Stimulated activated CD4-positive, alpha-beta T cell treated with anti-CD3 and anti-CD28 coated beads, TNF-alpha, amount 100 ng/mL, for 1 hour (primary cell): ENCODE measurements at regions not wholly inside any gene's neighbourhood (a gene's known extent, or its start where the extent isn't known, plus 50 kb on each side); places are given as distances from the start of the nearest gene placed in this dataset.
"Not testable (repeated sequence)": the region's sequence is repeated elsewhere in the genome, so short reads cannot be mapped to it uniquely, and the experiment has no call there.

Experiments
- DNase-seq, 3 donors: peaks; one replicate each; pipeline ENCODE4 v3.0.0-alpha.2; 2020; ENCODE audit warnings: low read depth in 3 of 3, low spot score in 1 of 3

DNA sequence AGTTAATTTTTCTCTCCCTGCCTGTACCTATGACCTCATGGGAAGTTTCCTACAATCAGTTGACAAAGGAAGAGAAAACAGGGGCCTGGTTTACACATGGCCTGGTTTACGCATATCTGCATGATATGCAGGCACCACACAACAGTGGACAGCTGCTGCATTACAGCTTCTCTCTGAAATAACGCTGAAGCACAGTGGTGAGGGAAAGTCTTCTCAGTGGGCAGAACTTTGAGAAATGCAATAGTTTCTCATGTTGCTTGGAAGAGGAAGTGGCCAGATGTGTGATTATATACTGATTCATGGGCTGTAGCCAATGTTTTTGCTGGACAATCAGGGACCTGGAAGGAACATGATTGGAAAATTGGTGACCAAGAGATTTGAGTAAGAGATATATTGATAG lies 324.1 kb upstream of the GOT2 start:
- DNase-seq, result no peak

DNA sequence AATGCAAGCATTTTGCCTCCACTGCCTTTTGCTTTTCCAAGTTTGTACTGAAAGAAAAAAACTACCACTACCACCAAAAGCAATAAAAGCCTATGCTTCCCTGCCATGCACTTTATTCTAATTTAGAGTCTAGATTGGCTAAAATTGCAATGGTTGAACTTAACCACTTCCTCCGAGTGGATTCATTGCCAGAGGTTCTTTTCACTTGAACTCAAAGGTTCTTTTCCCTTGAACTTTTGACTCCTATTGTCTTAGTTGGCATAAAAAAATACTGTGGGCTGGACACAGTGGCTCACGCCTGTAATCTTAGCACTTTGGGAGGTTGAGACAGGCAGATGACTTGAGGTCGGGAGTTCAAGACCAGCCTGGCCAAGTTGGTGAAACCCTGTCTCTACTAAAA lies 319.8 kb upstream of the GOT2 start:
- no peak for DNase-seq

DNA sequence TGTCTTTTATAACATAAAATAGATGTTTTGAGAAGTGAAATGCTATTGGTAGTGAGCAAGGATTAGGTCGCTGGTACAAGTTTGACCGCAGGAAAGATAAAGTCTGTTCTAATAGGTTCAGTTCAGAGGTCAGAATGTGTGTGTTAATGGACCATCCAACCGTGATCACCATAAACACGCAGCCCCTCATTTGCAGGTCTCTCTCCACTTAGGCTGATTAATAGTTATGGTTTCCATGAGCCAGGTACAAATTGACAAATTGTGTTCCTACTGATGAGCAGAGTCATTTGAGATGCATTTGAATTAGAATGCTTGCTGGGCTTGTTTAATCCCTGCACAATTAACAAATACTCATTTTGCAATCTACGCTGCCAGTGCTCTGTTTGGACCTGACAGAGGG lies 318.1 kb upstream of the GOT2 start:
- DNase-seq, result no peak

DNA sequence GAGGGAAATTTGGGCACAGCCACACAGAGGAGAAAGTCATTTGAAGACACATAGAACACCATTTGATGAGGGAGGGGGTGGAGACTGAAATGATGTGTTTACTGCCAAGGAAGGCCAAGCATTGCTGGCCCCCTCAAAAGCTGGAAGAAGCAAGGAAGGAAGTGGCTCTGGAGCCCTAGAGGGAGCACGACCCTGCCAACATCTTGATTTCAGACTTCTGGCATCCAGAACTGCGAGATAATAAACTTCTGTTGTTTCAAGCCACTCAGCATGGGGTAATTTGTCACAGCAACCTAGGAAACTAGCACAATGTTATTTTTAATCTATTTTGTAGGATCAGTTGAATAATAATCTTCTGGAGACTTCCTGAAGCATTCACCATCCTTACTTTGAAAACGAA lies 314.8 kb upstream of the GOT2 start:
- no peak for DNase-seq

DNA sequence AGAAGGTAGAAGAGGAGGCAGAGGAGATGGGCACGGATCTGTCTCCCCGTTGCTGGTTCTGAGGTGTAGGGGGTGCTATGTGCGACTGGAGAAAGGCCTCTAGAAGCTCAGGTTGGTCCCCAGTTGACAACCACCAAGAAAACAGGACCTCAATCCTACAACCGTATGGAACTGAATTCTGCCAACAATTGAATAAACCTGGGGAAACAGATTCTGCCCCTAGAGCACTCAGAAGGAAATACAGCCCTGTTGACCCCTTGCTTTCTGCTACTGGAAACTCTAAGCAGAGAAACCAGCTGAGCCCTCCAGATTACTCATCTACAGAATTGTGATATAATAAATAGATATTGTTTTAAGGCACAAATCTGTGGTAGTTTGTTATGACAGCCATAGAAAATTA lies 313.0 kb upstream of the GOT2 start:
- DNase-seq, result no peak

DNA sequence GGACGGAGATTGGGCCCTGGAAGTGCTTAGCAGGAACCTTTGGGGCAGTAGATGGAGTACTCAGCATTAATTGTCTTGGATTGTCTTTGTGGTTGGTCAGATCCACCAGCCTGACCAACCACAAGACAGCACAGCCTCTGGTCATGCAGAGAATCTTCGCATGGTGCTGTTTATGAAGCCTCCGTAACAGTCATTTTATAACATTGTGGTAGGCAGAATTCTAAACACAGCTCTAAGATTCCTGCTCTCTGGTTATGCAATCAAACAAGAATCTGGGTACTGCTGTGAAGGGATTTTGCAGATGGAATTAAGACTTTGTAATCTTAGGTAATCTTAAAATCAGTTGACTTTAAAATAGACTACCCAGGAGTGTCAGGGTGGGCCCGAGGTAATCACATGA lies 312.2 kb upstream of the GOT2 start:
- DNase-seq, result no peak

DNA sequence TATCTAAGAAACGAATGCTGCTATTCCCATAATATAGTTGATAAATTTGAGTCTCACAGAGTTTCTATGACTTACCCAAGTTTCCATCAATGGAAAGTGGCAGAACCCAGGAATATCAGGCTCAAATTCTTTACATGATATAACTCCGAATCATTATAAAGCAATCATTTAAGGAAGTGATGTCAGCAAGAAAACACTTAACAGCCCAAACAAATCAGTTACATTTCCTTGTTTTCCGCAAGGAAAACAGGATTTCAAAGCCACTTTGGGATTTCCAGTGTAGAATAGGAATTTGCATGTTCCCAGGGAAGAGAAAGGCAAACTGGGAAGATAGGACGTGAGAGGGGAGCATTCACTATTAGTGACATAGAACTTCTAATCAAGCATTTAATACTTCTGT lies 311.4 kb upstream of the GOT2 start:
- no peak for DNase-seq

DNA sequence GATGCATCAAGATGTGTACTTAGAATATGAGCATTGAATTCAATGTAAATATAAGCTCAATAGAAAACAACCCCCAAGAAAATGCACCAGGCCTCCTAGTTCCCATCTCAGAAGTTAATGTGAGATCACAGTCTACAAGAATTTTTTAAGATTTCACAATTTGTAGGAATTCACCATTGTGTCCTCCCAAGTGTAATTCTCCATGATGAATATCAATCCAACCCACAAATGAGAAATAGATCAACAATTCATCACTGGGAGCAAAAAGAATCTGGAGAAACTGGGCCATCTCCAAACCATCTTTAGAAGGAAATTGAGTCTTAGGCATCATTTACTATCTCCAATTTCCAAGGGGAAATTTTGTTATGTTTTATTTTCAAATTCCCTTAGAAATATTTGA lies 310.5 kb upstream of the GOT2 start:
- no peak for DNase-seq

DNA sequence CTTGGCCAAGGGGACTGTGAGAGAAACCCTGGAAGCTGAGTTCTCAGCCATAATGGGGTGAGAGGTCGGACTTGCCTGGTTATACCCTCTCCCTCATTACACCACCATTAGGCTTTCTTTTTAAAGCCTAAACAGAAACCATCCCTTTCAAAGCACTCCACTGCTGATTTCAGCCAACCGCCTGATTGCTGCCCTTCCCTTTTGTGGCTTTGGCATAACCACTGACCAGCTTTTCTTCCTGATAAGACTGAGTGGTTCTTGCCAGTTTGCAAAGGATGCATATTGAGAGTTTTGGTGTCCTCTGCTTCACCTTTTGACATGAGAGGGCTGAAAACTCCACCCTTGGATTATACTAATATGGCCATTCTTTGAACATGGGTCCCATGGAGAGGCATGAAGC lies 308.2 kb upstream of the GOT2 start:
- DNase-seq, result no peak

DNA sequence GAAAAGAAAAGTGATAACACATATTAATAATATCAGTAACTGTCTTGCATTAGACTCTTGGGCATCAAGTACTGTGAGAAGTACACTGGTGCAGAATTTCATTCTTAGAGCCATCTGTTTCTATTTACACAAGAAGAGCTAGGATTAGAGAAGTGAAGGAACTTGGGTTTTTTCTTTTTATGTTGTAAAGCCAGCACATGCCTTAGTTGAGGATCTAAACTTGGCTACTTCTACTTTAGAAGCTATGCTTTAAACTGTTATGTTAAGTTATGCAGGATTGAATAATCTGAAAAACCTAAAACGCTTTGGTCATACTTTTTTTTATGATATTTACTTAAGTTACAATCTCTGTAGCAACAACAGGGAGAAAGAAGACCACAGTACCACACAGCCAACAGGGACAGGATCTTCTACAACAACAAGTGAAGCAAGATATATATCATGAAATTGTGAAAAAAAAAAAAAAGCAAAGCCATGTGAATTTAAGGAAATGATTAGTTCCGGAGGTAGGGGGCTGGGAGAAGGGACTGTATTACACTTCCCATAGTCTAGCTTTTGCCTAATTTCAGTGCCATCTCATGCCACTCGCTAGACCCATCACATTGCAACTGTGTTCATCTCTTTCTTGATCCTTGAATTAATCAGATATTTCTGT lies 305.1 kb upstream of the GOT2 start:
- DNase-seq, result no peak

DNA sequence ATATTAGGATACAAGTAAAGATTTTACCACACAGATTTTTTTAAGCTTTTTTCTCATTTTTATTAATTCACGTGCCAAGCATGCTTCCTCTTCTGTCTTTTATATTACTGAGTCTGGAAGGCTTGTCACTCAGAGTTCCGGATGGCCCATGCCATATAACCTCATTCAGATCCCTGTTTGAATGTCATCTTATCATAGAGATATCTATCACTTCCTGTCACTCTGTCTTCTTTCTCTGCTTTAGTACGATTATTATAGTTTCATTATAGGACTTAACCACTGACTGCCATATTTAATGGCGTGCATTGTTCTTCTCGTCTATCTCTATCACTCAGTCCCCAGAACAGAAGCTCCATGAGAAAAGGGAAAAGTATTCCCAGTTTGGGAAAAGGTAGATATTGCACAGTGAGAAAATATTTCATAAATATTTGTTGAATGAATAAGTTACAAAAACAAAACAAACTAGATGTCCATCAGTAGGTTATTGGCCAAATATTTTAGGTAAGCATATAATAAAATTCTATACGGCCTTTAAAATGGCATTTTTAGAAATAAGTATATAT lies 296.9 kb upstream of the GOT2 start:
- DNase-seq, result no peak

DNA sequence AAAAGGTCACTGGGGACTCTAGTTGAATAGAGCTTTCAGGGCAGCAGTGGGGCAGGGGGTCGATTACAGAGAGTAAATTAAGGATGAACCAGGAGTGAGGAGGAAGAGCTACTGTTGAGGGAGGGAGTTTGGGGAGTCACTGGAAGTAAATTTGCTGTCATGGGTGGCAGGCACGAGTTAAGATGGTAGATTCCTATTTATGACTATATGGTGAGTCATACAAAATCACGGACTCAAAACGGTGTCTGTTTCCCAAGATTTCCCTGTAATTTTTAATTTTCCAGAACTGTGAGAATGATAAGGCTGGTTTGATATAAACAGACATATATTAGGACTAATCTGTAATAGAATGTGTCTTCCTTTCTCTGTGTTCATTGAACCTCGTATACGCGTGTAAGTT lies 287.6 kb upstream of the GOT2 start:
- DNase-seq, result no peak

DNA sequence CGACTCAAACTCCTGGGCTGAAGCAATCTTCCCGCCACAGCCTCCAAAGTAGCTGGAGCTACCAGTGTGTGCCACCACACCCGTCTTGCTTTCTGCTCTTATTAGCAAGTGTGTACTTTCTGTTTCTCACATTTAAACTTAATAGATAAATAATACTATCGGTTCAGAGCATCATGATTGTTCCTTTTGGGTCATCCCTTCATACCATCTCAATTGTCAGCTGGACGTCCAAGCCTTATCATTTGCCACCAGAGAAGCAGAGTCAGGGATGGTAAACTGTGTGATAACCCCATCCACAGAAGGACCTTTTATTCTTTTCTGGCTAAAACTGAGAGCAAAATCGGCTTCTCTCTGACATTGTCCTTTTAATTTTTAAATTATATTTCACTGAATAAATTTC lies 279.8 kb upstream of the GOT2 start:
- DNase-seq, result no peak

DNA sequence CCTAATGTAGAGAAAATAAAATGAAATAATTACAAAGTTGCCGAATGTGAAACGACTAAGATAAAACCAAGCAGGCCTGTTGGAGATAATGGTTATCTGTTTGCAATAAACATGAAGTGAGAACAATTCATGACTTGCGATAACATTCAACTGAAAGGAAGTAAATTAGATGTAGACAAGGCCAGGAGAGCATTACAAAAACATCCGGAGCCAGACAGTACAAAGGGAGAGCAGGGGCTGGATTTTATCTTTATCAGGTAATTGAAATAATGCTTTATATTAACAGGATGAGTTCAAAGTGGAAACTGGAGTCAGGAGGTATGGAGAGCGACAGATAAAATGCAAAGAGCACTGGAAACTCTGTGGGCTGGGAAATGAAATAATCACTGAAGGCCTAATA lies 265.6 kb upstream of the GOT2 start:
- no peak for DNase-seq

DNA sequence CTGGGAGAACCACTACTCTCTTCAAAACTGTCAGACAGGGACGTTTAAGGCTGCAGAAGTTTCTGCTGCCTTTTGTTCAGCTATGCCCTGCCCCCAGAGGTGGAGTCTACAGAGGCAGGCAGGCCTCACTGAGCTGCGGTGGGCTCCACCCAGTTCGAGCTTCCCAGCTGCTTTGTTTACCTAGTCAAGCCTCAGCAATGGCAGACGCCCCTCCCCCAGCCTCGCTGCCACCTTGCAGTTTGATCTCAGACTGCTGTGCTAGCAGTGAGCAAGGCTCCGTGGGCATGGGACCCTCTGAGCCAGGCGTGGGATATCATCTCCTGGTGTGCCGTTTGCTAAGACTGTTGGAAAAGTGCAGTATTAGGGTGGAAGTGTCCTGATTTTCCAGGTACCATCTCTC lies 258.6 kb upstream of the GOT2 start:
- not testable (repeated sequence) for DNase-seq

DNA sequence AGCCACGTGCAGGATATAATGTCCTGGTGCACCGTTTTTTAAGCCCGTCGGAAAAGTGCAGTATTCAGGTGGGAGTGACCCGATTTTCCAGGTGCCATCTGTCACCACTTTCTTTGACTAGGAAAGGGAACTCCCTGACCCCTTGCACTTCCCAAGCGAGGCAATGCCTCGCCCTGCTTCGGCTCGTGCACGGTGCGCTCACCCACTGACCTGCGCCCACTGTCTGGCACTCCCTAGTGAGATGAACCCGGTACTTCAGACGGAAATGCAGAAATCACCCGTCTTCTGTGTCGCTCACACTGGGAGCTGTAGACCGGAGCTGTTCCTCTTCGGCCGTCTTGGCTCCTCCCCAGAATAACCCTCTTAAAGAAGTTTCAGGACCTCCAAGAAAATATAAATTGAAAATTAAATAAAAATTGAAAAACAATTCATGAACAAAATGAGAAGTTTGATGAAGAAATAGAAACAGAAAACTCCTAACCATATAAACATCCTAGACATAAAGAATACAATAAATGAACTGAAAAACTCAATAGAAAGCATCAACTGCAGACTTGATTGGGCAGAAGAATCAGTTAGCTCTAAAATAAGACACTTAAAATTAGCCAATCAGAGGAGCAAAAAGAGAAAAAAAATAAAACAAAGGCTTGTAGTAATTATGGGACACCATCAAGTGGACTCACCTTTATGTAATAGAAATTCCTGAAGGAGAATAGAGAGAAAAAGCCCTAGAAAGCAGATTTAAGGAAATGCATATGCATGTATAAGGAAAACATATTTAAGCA lies 249.3 kb upstream of the GOT2 start:
- DNase-seq, result not testable (repeated sequence)

DNA sequence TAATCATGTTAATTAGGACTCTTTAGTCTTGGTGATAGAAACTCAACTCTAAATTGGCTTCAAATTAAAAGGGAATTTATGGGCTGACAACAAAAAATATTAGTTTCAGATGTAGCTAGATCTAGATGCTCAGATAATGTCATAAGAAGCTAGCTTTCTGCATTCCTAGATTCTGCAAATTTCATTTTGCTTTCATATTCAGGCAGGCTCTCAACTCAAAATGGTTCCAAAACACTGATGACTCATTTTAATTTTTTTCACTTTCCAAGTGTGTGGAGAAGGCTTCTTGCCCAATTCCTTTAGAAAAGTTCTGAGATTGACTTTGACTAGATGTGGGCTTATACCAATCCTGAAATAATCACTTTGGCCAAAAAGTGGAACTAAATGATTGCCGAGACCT lies 236.7 kb upstream of the GOT2 start:
- no peak for DNase-seq

DNA sequence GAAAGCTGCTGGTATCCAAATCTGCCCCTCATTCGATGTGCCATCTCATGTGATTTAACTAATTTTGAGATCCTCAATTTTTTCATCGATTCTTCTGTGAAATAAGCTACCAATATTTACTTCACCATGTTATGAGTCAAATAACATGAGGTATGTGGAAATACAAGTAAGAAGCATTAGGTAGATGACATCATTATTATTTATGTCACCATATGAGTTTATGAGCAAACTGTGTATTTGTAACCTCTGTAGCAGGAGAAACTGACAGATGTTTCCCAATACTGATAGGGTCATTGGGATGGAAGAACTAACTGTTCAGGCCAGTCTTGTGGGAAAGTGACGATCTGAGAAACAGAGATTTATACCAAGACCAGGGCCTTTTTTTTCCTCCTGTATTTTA lies 229.4 kb upstream of the GOT2 start:
- DNase-seq, result no peak

DNA sequence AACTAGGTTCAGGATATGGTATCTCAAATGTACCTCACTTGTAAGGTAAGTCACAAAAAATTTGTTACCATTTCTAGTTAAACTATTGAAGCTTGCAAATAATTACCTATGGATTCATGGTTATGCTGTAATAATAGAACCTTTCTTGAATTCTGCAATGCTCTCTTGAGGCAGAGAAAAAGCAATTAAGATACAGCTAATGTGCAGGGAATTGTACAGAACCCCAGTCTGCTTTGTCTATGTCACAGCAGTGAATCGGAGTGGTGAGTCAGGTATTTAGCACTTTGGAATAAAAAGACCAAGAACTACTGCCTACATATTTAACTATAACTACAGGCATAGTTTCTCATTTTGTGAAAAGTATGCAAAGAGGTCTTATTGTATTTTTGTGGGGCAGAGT lies 228.7 kb upstream of the GOT2 start:
- DNase-seq, result no peak

DNA sequence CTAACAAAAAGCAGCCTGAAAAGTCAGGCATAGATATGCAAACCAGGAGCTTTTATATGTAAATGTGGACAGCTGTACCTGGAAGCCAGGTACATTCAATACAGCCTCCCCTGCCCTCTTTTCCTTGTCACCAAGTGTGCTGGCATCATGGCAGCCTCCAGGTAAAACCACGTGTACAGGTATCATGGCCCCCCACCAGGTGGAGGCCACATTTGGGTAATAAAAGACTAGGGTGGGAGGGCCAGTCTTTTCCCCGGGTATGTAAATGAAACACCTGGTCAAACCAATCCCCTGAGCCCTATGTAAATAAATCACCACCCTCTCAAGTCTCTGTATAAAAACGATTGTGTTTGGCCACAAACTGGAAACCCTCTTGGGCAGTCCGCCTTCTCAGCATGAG lies 226.4 kb upstream of the GOT2 start:
- DNase-seq, result no peak

DNA sequence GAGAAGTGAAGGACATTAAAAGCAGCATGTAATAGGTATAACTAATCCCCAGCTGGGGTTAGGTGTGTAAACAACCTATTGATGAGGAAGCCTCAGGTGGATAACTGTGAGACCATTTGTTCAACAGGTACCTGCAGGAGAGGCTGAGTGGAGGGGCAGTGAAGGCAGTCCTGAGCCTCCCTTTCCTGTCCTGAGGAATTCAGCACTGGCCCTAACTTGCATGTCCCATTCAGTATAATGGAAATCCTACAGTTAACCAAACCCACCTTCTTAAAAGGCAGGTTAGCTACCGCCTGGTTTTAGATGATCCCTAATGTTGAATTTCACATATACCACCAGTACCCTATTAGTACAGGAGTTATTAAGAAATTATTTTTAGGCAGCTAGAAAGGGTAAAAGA lies 225.9 kb upstream of the GOT2 start:
- no peak for DNase-seq

DNA sequence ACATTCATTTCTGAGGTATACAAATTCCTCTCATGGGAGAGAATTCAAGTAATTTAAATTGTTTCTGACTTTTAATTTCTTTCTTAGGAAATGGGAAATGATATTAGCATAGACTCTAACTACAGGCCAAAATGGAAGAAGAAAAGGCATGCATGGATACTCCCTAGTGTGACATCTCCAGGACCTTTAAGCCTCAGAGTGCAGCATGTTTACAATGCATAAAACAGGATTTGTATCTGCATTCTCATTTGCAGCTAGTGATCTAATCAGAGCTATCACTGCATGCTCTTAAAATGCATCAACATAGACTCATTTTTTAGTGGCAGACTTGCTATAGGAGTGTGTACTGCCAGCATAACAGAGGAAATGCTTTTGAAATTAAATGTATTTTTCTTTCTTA lies 224.6 kb upstream of the GOT2 start:
- no peak for DNase-seq

DNA sequence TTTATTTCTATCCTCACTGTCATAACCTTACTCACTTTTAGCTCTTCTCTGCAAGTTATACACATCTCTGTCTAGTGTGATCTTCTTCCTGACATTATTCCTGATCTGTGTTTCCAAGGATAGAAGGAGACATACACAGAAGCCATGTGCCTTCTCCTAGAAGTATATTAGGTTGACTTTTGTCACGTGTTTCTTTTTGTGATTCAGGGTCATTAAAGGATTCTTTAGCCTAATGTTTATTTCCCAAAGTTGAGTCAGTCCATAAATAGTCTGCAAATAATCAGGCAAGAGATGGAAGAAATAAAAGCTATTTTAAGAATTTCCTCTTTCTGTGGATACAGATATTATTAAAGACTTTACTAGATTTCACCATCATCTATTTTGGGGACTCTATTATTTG lies 214.1 kb upstream of the GOT2 start:
- no peak for DNase-seq
